HG03432 (cell line): ENCODE measurements at regions not wholly inside any gene's neighbourhood (a gene's known extent, or its start where the extent isn't known, plus 50 kb on each side); places are given as distances from the start of the nearest gene placed in this dataset.
A peak's percentile ranks its signal among the peaks of the same experiment; 100 is the strongest.
"Not testable (repeated sequence)": the region's sequence is repeated elsewhere in the genome, so short reads cannot be mapped to it uniquely, and the experiment has no call there.

Experiments
- ATAC-seq: cut with Tn5 transposase; IDR thresholded peaks from one replicate; pipeline ENCODE4 v1.9.1; 2021; ENCODE audit warnings: mild to moderate bottlenecking, moderate library complexity; ENCODE audit not compliant: unreplicated experiment

DNA sequence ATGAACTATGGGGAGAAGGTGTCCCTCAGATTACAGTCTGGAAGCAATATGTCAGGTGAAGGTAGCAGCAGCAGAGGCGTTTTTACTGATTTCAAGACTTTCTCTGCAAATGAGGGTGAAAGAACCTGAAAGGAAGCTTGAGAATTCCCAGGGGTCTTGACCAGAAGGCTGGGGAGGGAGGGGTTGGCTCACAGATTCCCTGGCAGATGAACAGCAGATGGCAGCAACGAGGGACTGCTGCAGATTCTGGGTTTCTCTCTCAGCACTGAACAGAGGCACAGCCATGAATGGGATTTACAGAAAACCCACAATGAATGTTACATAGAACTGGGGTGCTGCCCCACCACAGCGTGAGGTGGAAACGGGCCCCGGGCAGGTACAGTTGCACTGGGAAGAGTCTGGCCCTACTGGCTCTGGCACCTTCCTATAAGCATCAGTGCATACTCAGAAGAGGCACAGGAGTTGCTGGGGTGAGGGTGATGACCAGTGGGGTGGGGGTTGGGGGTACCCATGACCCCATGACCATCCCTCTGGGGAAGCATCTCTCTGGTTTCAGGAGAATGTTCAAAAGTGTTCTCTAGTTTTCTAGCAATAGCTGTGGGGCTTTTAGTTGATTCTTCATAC lies 317.8 kb downstream of the SH2D4B start:
- ATAC-seq, result peak; percentile 78

DNA sequence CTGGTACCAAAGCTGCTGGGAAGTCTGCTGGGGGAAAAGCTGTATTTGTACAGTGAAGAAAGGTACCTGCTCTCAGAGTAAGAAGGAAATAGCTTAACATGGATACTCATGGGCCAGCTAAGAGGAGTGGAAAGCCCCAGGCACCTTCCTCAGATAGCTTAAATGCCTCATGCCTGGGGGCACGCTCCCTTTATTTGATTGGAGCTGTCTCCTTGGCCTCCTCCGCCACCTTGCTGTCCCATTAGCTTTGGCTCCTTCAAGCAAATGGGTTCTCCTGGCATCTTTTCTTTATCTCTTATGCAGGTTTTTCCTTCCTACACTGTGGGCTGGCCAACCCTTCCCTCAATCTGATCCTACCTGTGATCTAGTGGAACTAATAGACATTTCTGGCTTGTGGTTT lies 318.5 kb downstream of the SH2D4B start:
- ATAC-seq, result no peak

DNA sequence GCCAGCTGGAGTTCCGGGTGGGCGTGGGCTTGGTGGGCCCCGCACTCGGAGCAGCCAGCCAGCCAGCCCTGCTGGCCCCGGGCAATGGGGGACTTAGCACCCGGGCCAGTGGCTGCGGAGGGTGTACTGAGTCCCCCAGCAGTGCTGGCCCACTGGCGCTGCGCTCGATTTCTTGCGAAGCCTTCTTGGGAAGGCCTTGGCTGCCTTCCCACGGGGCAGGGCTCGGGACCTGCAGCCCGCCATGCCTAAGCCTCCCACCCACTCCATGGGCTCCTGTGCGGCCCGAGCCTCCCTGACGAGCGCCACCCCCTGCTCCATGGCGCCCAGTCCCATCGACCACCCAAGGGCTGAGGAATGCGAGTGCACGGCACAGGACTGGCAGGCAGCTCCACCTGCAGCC lies 321.6 kb downstream of the SH2D4B start:
- not testable (repeated sequence) for ATAC-seq

DNA sequence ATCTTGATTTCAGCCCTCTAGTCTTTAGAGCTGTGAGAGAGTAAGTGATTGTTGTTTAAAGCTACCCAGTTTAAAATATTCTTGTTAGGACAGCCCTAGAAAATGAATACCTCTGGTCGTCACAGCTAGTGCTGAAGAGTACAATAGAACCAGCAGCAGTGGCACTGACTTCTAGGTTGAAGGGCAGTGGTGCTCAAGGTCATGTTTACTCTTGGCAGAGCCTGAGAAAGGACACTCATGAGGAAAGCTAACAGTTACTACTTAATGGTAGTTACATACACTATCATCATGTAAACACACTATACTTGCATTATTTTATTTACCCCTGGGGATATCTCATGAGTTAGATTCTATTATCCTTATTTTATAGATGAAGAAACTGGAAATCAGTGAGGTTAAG lies 323.0 kb downstream of the SH2D4B start:
- ATAC-seq, result no peak

DNA sequence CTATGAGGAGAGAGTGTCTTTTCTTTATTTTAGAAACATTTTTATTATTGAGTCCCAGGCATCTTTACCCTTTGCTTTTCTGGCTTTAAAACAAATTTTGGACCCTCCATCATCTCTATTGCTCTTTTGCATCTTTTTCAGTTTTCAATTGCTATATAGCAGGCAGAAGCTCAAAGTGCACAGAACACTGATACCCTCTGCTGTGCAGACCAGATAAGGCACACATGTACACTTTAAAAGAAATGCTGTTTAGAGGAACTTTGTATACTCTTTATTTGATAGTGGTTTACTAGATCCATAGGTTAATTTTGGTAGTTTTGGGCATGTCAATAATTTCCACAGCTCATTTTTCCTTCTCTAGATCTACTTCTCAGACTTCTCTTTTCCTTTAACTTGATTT lies 324.2 kb downstream of the SH2D4B start:
- no peak for ATAC-seq

DNA sequence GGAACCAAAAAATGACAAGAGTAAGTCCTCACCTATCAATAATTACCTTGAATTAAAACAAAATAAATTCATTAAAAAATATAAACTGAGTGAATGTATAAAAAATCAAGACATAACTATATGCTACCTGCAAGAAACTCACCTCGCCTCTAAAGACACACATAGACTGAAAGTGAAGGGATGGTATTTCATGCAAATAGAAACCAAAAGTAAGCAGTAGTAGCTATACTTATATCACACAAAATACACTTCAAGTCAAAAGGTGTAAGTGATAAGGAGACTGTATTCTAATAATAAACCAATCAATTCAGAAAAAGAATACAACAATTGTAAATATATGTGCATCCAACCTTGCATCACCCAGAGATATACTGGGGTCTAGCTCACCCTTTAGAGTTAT lies 332.6 kb downstream of the SH2D4B start:
- ATAC-seq, result peak; percentile 91

DNA sequence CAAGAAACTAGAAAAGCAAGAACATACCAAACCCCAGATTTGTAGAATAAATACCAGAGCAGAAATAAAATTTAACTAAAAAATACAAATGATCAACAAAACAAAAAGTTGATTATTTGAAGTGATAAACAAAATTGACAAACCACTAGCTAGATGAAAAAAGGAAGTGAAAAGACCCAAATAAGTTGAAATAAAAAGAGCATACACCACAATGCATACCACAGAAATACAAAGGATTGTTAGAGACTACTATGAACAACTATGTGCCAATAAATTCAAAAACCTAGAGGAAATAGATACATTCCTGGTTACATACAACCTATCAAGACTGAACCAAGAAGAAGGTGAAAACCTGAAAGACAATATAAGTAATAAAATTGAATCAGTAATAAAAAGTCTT lies 333.4 kb downstream of the SH2D4B start:
- ATAC-seq, result peak; percentile 78

DNA sequence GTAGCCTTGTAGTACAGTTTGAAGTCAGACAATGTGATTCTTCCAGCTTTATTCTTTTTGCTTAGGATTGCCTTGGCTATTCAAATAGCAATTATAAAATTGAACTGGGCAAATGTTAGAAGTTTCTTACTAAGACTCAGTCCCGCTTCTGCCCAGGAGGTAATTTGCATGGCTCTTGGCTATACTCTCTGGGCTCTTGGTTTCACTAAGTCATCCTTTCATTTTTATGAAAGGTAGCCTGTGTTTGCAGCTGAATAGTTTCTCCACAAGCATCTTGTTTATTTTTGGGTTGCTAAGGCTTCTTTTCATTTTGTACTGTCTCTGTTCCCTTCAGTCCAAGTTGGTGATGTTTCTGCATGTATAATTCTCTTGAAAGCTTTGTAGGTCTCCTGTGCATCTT lies 340.6 kb downstream of the SH2D4B start:
- no peak for ATAC-seq

DNA sequence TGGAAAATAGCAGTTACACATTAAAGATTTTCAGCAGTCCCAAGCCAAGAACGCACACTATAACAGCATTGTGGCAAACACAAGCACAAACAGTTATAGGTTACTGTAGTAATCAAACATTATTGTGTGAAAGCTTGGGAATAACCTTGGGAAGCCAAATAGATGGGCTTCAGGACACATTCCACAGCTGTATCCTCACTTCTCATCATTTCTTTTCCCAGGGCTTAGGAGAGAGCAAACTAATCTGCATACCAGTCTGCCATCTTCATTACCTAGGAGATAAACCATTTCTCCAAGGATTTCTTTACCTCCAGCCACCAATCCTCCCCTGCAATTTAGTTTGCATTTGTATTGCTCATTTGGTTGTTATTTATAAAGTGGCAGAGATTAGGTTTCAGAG lies 352.4 kb downstream of the SH2D4B start:
- ATAC-seq, result no peak

DNA sequence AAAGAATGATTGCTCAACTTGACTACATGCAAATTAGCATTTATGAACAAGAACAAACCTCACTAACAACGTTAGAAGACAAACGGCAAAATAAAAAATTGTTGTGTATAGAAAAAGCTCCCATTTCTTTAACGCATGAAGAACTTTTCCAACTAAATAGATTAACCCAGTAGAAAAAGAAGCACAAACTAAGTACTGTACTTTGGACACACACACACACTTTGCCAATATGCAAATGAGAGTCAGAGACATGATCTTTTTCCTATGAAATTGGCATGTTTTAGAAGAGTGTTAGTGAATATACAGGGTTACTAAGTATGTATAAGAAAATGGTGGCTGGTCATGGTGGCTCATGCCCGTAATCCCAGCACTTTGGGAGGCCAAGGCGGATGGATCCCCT lies 355.6 kb downstream of the SH2D4B start:
- ATAC-seq, result no peak

DNA sequence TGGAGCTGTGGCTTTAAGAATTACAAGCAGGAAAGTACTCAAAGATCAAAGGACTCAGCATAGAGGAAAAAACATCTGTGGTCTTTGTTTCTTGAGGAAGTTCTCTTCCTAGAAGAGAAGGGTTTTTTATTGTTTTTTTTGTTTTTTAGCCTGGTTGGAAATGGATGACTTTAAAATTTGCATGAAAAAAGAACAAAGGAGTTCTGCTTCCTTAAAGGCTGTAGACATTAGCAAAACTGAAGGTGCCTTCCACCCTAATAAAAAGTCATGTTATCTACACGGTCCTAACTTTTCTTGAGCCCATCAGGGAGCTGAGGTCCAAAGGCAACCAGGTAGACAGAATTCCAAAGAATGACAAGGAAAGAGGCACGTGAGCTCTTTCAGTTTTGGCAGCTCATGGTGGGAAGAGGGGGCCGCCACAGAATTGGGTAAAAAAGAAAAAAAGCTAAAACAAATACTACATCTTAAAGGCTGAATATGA lies 356.6 kb downstream of the SH2D4B start:
- no peak for ATAC-seq

DNA sequence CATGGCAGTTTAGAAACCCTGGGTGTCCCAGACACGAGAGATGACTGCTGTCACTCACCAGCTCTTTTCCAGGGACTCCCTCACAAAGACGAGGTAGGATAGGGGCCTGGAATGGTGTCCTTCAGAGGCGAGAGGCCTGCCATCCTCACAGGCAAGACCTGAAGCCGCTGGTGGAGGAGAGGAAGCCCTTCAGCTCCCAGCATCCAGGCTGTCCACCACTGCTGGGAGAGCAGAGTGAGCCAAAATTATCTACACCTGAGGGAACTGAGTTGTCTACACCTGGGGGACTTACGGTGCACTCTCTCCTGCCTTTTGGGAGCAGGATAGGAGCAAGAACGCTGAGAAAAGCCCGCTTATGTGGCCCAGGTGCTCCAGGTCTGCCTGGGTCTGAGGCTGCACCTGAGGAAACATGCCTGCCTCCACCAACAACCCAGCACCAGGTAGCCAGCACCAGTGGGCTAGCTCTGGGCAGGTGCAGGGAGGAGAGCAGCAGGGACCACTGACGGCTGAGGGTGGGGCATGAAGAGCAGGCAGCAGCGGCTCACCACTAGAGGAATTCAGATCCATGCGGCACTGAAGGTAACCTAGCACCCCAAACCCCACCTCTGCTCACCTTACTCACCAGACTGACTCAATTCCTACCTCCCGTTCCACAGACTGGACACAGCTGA lies 357.2 kb downstream of the SH2D4B start:
- ATAC-seq, result no peak

DNA sequence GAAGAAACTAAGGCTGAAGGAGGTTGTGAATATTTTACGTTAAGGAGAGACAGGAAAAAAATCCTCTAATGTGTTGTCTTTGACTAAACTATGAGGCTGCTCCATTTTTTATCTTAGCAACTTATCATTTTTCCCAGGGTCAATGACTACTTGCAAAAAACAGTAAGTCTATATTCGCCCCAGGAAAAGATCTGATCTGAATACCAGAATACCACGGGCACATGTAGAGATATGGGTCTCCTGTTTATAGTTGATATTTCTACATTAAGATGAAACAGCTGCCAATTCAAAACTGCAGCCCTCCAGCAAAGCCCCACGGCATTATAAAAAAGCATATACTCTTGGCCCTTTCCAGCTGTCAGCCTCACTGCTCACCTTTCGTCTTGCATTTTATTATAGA lies 358.4 kb downstream of the SH2D4B start:
- no peak for ATAC-seq

DNA sequence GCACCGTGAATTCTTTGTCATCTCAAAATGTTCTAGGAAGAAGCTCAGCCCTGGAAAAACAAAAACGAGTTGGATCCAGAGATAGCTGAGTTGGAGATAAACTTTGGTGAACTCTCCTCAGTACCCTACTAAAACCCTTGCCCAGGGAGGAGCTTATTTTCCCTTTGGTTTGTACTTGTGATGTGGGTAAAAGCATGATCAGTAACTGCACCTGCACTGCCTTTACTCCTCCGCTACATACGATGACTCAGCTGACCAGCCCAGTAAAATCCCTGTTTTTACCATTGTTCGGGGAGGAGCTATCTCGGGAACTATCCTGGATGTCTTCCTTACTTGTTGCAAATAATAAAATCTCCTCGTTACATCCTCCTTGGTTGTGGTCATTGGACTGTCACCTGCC lies 359.3 kb downstream of the SH2D4B start:
- no peak for ATAC-seq

DNA sequence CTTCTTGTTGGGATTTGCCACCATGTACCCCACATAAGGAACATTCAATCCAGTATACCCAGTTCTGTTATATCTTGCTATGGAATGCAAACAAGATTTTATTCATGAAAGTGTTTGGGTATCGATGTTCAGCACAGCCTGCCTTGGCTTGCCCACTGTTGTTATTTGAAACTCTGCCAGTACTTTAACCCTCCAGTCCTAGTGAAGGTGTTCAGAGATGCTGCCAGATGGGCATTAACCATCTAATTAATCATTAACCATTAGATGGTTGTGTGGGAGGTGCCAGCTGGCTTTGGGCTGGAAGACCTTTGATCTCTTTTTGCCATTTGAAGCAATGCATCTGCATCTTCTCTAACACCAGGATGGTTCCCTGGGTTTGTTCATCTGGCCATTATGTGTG lies 363.0 kb downstream of the SH2D4B start:
- ATAC-seq, result peak; percentile 52

DNA sequence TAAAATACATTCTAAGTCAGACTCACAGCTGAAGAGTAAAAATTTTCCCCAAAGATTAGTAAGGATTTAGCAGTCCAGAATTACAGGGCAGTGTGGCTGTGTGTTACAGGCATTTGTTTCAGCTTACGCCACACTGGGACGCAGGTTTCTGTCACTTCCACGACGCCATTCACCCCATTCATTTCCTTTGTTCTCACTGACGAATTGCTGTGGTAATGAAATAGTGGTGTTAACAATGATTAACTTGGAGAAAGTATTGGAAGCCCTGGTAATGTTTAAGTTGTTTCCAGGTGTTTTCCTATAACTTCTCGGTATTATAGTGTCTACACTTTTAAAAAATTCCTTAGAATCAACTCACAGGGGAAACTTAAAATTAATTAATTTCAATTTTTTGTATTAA lies 370.9 kb downstream of the SH2D4B start:
- ATAC-seq, result no peak

DNA sequence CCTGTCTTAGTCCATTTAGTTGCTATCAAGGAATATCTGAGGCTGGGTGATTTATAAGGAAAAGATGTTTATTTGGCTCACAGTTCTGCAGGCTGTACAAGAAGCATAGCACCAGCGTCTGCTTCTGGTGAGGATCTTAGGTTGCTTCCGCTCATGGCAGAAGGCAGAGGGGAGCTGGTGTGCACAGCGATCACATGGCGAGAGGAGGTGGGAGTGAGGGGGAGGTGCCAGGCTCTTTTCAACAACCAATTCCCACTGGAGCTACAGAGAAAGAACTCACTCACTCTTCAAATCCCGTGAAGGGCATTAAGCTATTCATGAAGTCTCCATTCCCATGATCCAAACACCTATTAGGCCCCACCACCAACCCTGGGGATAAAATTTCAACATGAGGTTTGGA lies 371.6 kb downstream of the SH2D4B start:
- ATAC-seq, result no peak

DNA sequence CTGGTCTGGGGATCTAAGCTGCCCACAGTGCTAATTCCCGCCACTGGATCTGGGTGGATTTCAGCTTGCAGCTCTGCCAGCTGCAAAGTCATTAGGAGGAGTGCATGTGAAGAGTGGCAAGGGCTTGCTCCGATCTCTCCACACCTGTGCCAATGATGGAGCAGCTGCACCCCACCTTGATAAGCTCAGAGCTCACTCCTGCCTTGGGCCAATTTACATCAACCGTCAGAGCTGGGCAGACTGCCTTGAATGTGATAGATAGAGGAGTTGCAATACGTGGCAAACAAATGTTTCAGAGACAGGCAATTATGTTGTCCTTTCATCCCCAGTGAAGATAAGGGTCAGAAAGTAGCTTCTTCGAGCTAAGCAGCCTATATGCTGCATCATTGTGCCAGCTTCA lies 379.9 kb downstream of the SH2D4B start:
- no peak for ATAC-seq

DNA sequence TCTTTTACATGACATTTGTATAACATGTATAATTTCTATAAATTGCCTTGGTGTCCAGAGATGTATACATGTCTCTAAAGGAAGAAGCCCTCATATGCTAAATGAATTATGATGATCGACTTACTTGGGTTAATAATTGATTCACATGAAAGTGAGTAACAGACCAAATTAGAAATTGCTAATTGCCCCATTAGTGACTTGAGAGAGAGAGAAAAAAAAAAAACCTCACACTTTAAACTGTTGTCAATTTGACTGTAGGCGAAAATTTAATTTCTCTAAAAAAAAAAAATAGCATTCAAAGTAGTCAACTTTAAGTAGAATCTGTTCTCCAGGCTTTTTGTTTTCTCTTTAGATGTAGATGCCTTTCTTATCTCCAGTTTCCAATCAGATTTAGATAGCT lies 383.3 kb downstream of the SH2D4B start:
- no peak for ATAC-seq

DNA sequence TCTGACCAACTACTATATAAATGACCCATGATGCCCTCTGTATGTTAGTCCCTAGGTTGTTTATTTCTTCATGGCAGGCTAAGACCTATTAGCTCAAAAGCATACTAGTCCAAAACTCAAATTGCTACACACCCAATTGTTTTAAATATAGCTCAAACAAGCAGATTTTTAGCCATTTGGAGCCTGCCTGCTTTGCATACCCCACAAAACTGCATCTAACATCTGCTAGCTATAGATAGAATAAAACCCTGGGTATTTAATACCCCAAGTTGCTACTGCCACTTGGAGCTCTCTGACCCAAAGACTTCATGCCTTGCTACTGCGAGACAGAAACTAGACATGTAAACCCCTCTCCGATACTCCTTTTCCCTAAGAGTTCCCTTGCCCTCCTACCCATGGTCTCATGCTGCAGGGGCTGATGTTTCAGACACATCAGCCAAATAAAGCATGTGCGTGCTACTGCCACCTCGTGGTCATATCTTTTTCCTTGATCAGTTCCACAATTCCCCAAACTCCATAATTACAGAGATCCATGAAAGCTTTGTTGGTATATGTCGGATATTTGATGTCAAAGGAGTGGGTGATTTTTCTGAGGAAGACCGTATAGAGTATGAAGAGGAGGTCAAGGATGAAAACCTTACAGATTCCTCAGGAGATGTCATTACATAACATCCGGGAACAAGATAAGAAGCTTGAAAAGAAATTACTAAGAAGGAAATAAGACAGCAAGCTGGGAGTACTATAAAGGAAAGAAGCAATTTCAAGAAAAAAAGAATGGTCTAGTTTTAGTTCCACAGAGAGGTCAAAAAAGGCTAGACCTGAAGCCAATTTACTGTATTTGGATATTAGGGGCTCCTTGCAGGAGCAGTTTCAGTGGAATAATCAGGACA lies 386.6 kb downstream of the SH2D4B start:
- peak; percentile 52 for ATAC-seq

DNA sequence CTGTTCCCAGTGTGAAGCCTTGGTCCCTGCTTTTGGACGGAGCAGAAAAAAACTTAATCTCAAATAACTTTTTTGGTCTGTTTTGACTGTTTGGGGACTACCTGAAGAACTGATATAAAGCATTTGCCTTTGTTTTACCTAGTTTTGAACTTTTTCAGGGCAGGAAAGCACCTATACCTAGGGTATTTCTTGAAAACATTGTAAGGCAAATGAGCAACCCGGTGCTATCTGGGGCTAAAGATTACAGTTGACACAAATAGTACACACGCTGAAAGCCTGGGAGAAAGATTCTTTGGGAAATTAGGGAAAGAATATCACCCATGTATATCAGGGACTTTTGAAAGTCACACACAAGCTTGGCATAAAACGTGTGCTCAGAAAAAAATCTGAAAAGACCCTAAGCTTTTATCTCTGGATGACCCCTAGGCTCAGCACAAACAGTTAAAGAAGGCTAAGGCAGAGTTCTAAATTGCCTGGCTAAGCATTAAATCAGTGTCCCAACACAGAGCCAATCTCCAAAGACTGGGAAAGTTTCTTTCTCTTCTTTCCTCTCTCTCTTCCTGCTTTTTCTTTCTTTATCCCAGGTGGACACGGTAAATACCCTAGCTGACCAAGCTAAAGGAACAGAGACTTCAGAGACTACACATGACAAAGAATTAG lies 389.8 kb downstream of the SH2D4B start:
- no peak for ATAC-seq
